Neural crest cell (in vitro differentiated cells): ENCODE measurements at regions not wholly inside any gene's neighbourhood (a gene's known extent, or its start where the extent isn't known, plus 50 kb on each side); places are given as distances from the start of the nearest gene placed in this dataset.

Experiments
- DNase-seq: peaks from one replicate; pipeline ENCODE4 v3.0.0; 2021; ENCODE audit warnings: low read depth, mixed read lengths, low spot score
- H3K27ac Mint-ChIP-seq: one replicate; pipeline ENCODE4 v1.8.0; 2021; ENCODE audit warnings: mild to moderate bottlenecking, mixed read lengths; ENCODE audit not compliant: unreplicated experiment
- H3K27me3 Mint-ChIP-seq: 2 replicates; pipeline ENCODE4 v1.8.0; 2021; ENCODE audit warnings: low read depth, mild to moderate bottlenecking, mixed read lengths
- H3K36me3 Mint-ChIP-seq: 2 replicates; pipeline ENCODE4 v1.8.0; 2021; ENCODE audit warnings: low read depth, mild to moderate bottlenecking, mixed read lengths
- H3K4me1 Mint-ChIP-seq: 2 replicates; pipeline ENCODE4 v1.8.0; 2021; ENCODE audit warnings: mixed read lengths
- H3K4me3 Mint-ChIP-seq: one replicate; pipeline ENCODE4 v1.8.0; 2021; ENCODE audit warnings: mild to moderate bottlenecking, mixed read lengths
- H3K9me3 Mint-ChIP-seq: 2 replicates; pipeline ENCODE4 v1.8.0; 2021; ENCODE audit warnings: mixed read lengths
- TF ChIP-seq, protein P1 (sequence below): fragments of 200-600 bp; sonication (generic); conservative IDR thresholded peaks from 2 replicates; pipeline ENCODE4 v1.5.0; 2021; ENCODE audit warnings: antibody characterized with exemption, mild to moderate bottlenecking

DNA sequence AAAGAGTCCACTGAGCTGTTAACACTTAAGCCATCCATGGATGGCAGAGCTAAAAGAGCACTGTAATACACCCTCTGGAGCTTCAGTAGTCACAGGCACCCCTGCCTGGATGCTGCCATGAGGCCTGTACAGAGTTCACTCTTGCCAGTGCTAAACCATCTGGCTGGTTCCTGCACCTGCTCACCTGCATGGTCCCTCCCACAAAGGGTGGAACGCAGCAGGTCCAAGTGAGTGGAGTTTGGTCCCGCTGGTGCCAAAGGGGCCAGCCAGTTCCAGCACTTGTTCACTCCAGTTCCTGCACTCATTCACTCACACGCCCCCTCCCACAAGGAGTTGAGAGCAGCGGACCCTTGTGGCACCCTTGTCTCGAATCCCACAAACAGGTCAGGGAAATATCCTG is 503.5 kb downstream of the HACE1 start:
- TF ChIP-seq, protein P1, sequence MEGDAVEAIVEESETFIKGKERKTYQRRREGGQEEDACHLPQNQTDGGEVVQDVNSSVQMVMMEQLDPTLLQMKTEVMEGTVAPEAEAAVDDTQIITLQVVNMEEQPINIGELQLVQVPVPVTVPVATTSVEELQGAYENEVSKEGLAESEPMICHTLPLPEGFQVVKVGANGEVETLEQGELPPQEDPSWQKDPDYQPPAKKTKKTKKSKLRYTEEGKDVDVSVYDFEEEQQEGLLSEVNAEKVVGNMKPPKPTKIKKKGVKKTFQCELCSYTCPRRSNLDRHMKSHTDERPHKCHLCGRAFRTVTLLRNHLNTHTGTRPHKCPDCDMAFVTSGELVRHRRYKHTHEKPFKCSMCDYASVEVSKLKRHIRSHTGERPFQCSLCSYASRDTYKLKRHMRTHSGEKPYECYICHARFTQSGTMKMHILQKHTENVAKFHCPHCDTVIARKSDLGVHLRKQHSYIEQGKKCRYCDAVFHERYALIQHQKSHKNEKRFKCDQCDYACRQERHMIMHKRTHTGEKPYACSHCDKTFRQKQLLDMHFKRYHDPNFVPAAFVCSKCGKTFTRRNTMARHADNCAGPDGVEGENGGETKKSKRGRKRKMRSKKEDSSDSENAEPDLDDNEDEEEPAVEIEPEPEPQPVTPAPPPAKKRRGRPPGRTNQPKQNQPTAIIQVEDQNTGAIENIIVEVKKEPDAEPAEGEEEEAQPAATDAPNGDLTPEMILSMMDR, result no peak
- DNase-seq, result no peak
- no peaks in the 10 kb centered on the region for H3K36me3 Mint-ChIP-seq
- H3K4me3 Mint-ChIP-seq, result no peak overlapping the region
- peaks cover 3% of the 10 kb centered on the region for H3K27me3 Mint-ChIP-seq
- H3K4me1 Mint-ChIP-seq, result no peaks in the 10 kb centered on the region
- no peak overlapping the region for H3K27ac Mint-ChIP-seq
- H3K9me3 Mint-ChIP-seq, result no peaks in the 10 kb centered on the region

DNA sequence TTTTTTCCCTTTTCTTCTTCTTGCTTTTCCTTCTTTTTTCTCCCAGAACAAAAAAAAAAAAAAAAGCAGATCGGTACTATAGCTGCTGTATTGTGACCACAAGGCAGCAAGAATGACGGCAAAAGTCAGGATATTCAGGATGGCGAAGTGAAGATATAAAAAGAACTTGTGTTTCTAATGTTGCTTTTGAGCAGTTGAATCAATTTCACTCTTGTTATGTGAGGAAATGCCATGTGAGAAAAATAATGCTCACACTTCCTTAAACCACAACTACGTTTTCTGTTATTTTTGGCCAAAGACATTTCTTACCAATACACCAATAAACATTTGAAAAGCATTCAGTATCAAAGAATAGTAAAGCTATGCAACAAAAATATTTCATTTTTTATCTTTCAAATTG is 510.5 kb downstream of the HACE1 start:
- H3K9me3 Mint-ChIP-seq, result peaks cover 8% of the 10 kb centered on the region
- TF ChIP-seq, protein P1, result no peak
- DNase-seq, result no peak
- H3K4me3 Mint-ChIP-seq, result no peak overlapping the region
- H3K27me3 Mint-ChIP-seq, result peaks cover 3% of the 10 kb centered on the region
- H3K4me1 Mint-ChIP-seq, result no peaks in the 10 kb centered on the region
- no peak overlapping the region for H3K27ac Mint-ChIP-seq
- H3K36me3 Mint-ChIP-seq, result peaks cover 3% of the 10 kb centered on the region

- no peak overlapping the region for H3K27ac Mint-ChIP-seq
- no peak overlapping the region for H3K4me3 Mint-ChIP-seq
- TF ChIP-seq, protein P1, result no peak
- H3K36me3 Mint-ChIP-seq, result peaks cover 8% of the 10 kb centered on the region
- H3K27me3 Mint-ChIP-seq, result no peaks in the 10 kb centered on the region
- no peak for DNase-seq
- no peaks in the 10 kb centered on the region for H3K4me1 Mint-ChIP-seq
- peaks cover 14% of the 10 kb centered on the region for H3K9me3 Mint-ChIP-seq
These were observed 515.5 kb downstream of the HACE1 start for GRCh38 chr6:104344223-104344622.

- TF ChIP-seq, protein P1, result no peak
- no peaks in the 10 kb centered on the region for H3K9me3 Mint-ChIP-seq
- no peaks in the 10 kb centered on the region for H3K4me1 Mint-ChIP-seq
- H3K36me3 Mint-ChIP-seq, result no peaks in the 10 kb centered on the region
- no peak overlapping the region for H3K27ac Mint-ChIP-seq
- no peak for DNase-seq
- H3K27me3 Mint-ChIP-seq, result no peaks in the 10 kb centered on the region
- no peak overlapping the region for H3K4me3 Mint-ChIP-seq
These were observed 527.4 kb downstream of the HACE1 start for GRCh38 chr6:104332364-104332763.

GRCh38 chr6:104326173-104327001 is 533.3 kb downstream of the HACE1 start:
- H3K27ac Mint-ChIP-seq, result no peak overlapping the region
- H3K4me1 Mint-ChIP-seq, result no peaks in the 10 kb centered on the region
- H3K27me3 Mint-ChIP-seq, result no peaks in the 10 kb centered on the region
- H3K4me3 Mint-ChIP-seq, result no peak overlapping the region
- TF ChIP-seq, protein P1, result no peak
- H3K9me3 Mint-ChIP-seq, result no peaks in the 10 kb centered on the region
- H3K36me3 Mint-ChIP-seq, result no peaks in the 10 kb centered on the region
- no peak for DNase-seq
